Muscle of back (tissue), 3 donors: ENCODE measurements at regions not wholly inside any gene's neighbourhood (a gene's known extent, or its start where the extent isn't known, plus 50 kb on each side); places are given as distances from the start of the nearest gene placed in this dataset.
"Not testable (repeated sequence)": the region's sequence is repeated elsewhere in the genome, so short reads cannot be mapped to it uniquely, and the experiment has no call there.

Experiments used
- DNase-seq, 3 donors: peaks; one replicate each; pipeline versions ENCODE4 v3.0.0 to v3.0.0-alpha.2; 2013

DNA sequence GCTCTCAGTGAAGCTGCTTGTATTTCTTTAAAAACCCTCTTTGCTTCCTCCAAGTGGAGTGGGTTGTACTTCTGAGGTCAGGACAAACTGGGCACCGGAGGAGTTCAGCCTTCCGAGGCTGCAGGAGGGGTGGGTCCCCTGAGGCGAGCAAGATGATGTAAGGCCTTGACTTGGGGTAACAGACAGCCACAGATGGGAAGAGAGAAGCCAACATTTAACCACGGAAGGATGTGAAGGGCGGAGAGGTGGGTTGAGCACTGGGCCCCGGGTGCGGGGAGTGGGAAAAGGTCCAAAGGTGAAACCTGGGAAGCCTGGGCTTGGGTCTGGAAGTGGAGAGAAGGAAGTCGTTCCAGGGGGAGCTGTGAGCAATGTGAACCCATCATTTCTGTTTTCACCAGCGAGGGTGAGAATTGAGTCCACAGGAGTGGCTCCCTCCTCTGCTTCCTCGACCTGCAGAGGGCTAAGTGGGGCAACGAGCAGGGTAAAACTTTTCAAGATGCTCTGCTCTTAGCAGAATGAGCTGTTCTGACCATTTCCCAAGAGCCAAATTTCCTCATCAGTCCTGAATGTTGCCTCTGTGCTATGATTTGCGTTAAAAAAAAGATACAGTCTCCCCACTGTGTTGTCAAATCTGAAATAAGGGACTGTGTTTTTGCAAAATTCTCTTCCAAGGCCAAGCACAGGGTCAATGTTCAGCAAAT lies 137.7 kb upstream of the CRHR1 start:
- no peak for DNase-seq

DNA sequence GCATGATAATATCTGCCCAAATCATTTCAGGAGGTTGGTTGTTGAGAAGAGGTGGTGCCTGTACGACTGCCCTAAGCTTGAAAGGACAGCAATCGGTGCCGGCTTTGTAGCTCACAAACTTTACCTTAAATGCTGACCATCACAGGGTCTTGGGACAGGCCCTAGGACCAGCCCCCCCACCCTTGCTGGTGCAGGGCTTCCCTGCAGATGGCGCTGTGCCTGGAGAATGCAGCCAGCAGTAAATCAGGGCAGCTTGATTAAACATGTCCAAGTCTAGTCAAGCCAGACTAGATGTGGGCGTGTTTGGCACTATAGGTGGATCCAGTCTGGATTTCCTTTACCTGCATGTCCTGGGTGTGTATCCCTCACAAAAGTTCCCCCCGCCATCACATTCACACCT lies 135.5 kb upstream of the CRHR1 start:
- no peak for DNase-seq

DNA sequence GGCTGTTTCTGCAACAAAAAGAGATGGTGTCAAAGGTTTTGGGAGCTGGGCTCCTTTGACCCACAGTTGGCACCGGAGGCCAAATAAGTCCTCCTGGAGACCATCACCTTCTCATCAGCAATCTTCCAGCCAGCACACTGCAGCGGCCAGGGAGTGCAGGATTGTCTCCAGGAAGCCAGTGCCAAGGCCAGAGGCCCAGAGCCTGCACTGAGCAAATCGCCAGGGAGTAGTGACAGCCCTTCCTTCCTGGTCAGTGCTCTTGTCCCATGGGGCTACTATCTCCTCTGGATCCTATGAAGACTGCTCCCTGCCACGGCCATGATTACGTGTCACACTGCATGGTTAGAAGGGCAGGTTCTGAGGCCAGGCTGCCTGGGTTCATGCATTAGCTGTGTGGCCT lies 134.3 kb upstream of the CRHR1 start:
- no peak for DNase-seq

DNA sequence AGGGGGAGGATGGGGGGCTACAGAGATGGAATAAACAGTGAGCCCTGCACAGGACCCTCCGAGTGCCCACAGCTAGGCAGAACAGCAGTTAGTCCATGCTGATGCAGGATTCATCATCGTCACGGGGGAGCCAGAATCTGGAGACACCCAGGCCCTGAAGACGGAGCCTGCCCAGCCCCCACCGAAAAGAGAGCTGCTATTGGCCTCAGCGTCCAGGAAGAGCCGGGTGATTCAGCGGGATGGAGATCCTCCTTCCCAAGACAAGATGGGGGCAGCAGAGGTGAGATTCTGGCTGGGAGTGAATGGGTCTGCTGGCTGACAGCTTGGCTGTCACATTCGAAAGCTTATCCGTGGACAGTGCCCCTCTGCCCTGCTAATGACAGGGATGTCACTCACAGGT lies 133.6 kb upstream of the CRHR1 start:
- no peak for DNase-seq

DNA sequence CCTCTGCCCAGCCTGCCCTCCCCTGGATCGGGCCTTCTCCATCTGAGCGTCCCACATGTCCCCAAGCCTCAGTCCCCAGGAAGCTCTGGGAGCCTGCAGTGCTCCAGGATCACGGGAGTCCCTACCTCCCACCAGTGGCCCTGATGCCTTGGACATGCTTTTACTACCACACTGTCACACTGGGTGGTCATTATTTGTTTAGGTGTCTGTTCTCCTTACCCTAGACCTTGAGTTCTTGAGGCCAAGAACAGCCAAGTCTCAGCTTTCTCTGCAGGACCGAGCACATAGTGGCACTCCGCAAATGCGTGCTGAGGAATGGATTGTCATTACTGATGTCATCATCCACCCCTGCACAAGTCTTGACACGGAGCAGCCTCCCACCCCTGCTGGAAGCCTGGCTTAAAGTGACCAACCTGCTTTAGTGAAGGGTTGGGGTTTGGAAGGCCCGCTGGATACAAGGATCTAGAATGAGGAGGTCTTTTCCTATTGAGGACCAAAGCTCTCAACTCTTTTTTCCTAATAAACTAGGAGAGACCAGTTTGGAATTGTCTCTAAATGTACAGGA lies 132.9 kb upstream of the CRHR1 start:
- DNase-seq = no peak

DNA sequence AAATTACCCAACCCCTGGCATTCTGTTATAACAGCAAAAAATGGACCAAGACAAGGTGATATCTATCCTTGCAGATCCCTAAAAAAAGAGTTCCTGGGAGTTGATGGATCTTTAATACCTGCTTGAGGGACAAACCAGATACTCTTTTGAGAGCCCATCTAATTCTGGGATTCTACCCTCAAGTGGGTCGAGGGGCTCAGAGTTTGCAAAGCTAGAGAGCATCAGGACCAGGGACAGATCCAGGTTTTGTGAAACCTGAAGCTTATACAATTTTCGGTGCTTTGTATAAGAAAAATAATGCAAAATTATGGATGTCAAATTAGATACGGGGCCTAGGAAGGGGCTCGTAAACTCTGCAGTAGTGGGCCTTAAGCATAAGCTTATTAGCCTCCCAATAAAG lies 130.5 kb upstream of the CRHR1 start:
- no peak for DNase-seq

DNA sequence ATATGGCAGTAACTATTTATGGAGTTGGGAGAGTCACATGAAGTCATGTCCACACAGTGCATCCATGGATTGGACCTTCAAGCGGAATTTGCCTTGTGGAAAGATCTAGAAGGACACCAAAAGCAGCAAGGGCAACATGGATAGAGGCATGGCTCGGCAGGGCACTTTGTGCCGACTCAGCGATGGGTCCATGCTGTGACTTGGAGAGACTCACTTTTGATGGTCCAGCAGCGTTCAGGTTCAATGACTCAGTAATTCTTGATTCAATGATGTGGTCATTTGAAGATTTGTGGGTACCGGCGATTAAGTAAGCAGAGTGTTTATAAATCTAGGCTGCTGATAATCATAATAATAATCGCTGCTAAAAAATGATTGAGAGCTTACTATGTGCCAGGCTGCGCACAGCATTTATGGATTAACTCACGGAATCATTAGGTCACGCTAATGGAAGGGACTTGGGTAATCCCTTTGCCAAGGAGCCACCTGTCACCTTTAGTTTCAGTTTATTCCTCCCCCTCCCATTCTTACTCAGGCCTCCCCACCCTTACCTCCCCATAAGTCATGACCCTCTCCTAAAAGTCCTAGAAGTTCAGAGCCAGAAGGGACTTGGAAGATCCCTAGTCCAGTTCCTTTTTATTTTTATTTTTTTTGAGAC lies 127.5 kb upstream of the CRHR1 start:
- no peak for DNase-seq

DNA sequence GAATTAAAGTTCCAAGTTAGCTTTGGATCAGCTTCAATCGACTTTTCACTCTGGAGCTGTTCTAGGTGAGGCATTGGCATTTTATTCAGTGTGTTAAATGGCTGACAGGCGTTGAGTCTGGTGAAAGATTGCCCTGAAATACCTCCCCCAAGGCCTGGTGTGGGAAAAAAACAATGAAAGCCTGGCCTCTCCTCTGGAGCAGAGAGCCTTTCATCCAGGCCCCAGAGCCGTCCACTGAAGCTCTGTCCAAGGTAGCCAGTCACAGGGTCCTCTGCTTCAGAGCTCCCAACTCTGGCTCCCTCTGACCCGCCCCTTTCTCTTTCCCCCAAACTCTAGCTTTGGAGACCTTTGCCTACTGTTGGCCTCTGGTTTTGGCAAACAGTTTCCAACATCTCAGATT lies 123.6 kb upstream of the CRHR1 start:
- DNase-seq = no peak

DNA sequence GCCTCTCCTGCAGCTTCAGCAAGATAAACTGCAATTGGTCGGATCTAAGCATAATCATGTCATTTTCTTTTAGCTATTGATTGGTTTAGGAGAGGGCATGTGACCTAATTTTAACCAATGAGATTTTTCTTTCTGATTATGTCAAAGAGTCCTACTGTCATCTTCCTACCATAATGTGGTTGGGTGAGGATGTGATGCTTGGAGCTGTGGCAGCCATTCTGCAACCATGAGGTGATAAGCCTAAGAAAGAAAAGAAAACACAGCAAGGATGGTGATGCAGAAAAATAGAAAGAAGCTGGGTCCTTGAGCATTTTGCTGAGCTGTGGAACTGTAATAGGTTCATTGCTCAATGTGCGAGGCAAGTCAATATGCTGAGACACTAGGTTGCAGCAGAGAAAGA lies 121.7 kb upstream of the CRHR1 start:
- no peak for DNase-seq

DNA sequence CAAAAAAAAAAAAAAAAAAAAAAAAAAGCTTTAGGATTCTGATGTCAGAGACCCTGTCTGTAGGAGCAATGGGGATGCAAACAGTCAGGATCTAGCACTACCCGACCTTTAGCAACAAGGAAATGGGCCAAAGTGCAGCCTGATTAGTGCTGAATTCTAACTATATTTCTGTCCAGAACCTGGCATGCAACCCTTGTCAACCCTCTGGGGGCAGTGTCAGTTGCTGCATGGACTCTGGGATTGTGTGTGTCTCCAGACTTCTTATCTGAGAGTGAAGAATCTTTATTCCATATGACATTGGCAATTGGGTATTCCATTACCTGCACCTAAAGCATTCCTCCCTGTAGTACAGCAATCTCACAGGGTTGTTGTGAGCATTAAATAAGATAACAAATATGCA lies 120.3 kb upstream of the CRHR1 start:
- no peak for DNase-seq

DNA sequence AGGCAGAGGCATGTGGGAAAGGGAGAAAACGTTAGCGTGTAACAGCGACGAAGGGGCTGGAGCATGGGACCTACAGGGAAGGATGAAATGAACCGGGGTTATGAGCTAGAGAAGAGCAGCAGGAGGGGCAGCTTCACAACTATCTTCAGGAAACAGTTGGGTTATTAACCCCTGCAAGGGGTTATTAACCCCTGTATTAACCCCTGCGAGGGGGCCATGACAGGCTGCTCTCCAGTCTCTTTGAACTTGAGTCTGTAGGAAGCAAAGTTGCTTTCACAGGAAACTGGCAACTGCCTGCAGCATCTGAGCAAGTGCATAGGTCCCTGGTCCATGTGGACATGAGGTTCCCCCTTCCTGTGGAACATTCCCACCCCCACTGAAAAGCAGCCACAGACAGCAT lies 119.2 kb upstream of the CRHR1 start:
- no peak for DNase-seq

DNA sequence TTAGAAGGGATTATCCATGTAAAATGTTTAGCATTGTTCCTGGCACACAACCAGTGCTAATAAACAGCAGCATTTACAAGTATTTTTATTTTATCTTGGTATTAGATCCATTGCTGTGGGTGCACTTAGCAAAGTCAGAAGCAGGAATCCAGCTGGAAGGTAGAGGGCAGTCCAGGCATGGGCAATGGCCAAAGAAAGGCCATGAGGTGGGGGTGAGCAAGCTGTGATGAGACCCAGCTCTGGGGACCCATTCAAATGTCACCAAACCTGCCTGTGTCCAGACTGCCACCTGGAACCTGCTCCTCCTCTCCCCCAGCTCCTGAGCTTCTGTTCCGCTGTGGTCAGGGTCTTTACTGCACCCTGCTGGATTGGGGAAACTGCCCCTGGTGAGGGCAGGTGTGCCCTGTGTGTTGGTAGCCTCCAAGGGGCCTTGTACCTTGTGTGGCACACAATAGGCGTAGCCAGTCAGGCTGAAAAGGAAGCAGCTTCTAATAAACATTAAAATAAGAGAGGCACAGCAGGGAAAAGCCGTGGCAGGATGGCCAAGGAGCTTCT lies 118.0 kb upstream of the CRHR1 start:
- no peak for DNase-seq

DNA sequence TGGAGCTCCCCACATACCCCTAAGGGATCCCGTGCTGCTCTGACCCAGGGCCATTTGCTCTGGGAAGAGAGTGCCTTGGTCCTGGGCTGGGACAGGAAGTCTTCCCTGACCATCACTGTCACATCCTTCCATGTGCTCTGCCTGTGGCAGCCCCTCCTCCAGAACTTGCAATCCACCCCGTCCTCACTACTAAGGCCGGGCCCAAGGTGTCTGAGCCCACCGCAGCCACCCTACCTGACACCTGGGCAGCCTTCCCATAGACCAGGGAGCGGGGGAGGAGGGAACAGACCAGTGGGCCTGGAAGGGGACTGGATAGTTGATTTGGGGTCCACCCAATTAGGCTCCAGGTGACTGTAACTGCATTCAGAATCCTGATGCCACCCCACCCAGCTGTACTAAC lies 117.5 kb upstream of the CRHR1 start:
- no peak for DNase-seq

DNA sequence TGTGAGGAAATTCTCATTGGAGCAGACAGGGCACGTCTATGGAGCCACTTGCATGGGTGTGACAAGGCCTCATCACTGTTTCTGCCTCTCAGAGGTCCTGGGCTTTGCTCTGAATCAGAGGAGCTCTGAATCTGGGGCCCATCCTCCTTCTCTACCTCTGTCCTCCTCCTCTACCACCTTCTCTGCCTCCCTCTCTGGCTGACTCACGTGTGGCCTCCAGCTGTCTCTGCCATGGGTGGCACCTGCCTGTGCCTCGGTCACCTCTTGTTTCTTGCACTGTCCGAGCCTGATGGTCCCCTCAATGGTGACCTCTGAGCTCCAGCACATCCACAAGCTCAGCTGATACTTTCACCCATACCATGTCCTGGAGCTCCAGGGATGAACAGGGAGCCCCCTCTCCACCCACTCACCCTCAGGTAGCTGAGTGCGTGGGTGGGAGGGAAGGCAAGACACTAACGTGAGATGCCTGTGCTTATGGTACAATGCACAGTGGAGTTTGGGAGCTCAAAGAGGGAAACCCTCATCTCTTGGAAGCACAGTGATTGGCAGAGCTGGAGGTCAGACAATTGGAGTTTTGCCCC lies 116.4 kb upstream of the CRHR1 start:
- DNase-seq = no peak

DNA sequence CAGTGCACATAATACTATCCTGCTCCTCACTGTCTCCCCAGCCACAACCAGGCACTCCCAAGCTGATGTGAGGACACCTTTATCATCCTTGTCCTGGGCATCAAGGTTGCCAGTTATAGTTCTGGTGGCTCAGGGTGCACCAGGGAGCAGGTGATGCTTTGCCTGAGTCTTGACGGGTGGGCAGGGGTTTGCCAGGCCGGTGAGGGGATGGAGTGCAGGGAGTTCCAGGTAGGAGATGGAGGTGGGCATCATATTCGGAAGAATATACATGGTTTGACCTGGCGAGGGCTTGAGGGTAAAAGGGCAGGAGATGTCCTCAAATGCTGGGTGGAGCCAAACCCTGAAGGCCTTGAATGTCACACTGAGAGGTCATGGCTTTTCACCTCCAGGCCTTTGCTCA lies 115.8 kb upstream of the CRHR1 start:
- no peak for DNase-seq

DNA sequence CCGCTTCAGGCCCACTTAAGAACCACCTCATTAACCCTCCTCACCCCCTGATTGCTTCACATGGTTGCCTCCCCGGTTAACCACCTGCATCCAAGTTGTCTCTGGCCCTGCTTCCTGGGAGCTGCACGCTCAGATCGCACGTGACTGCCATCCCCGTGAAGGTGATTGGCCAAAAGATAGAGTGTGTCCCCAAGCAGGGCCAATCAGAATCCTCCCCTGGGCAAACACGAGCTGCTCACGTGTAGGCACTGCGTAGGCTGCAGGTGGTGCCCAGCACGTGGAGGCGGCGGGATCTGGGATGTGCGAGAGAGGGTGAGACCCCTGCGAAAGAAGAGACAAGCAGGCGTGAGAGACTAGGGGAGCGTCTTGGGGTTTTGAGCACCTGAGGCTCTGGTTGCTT lies 111.8 kb upstream of the CRHR1 start:
- no peak for DNase-seq

DNA sequence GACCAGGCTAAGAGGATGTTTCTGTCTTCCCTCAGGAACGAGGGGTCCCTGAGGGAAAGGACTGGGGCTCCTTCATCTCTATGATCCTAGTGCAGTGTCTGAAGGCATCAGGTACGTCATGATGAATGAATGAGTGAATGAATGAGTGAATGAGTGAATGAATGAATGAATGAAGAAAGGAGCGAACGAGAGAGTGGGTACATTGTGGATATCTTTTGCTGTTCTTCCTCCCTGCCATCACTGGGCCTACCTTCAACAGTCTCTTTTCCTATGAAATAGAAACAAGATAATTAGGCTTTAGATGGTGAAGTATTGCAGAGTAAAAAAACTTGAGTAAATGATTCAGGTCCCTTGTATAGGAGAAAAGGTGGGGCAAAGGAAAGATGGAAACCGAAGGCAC lies 111.3 kb upstream of the CRHR1 start:
- no peak for DNase-seq

DNA sequence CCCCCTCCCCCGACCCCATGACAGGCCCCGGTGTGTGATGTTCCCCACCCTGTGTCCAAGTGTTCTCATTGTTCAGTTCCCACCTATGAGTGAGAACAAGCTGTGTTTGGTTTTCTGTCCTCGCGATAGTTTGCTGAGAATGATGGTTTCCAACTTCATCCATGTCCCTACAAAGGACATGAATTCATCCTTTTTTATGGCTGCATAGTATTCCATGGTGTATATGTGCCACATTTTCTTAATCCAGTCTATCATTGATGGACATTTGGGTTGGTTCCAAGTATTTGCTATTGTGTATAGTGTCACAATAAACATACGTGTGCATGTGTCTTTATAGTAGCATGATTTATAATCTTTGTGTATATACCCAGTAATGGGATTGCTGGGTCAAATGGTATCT lies 110.4 kb upstream of the CRHR1 start:
- DNase-seq = not testable (repeated sequence)

DNA sequence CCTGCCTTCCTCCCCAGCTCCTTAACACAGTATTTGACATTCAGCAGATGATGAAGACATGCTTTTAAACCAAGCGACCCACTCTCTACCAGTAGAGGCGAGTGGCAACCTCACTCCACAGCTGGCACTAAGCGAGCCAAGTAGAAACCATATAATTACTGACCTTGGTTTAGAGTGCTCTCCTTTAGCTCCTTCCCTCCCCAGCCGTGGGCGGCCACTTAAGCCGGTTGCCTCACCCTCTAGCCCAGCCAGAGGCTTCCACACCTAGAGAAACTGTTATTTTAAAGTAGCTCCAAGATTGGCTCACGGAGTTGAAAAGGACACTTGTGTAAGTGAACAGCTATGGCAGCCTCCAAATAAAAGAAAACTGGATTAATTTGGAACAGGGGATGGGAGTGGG lies 109.1 kb upstream of the CRHR1 start:
- no peak for DNase-seq

DNA sequence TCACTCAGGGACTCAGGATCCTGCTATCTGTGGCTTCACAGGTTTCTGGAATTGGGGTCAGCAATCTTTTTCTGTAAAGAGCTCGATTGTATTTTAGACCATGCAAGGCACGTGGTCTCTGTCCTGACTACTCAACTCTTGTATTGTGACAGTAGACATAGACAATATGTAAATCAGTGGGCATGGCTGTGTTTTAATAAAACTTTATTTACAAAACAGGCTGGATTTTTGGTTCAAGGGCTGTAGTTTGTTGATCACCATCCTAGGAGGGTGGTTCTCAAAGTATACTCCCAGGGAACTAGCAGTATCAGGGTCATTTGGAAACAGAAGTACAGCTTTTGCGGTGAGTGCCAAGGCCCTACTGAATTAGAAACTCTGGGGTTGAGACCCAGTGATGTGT lies 108.2 kb upstream of the CRHR1 start:
- no peak for DNase-seq

DNA sequence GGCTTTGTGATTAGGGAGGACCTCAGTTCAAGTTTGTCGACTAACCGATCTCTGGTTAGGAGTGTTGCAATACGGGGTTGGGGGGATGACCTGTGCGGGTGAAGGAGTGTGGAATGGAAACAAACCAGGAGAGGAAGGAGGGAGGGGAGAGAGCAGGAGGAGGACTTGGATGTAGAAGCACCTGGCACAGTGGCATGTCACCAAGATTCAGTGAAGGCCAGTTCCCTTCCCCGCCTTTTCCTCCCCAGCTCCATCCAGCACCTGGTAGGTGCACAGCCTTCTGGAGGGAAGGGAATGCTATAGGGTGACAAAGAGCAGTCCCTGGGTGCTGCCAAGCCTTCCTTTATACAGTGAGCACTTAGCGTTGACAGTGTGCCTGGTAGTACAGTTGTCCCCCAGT lies 107.4 kb upstream of the CRHR1 start:
- no peak for DNase-seq

DNA sequence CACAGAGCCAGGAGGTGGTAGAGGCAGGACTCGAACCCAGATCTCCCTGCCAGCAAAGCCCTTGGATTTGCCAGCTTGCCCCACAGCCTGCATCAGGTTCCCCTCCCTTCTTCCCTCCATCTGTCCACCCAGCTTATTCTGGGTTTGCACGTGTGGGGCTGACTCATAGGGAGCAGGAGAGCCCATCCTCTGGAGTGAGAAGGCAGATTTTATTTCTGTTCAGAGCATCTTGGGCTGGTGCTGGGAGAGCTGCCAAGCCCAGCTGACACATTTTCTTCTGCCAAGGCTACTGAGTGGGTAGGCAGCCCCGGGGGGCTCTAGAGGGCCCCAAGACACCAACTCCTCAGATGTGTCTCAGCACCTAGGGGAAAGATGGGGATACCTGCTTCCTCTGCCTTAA lies 106.3 kb upstream of the CRHR1 start:
- no peak for DNase-seq

DNA sequence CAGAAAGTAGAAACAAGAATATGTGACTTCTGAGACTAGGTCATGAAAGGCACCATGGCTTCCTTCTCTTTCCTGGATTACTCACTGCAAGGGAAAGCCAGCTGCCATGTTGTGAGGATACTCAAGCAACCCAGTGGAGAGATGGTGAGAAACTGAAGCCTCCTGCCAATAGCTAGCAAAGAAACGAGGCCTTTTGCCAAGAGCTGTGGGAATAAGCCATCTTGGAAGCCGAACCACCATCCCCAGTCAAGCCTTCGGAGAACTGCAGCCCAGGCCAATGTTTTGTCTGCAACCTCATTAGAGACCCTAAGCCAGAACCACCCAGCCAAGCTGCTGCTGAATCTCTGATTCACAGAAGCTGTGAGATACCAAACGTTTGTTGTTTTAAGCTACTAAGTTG lies 104.7 kb upstream of the CRHR1 start:
- no peak for DNase-seq
